Right atrium auricular region (tissue), 2 donors: ENCODE measurements at regions not wholly inside any gene's neighbourhood (a gene's known extent, or its start where the extent isn't known, plus 50 kb on each side); places are given as distances from the start of the nearest gene placed in this dataset.

Experiments used
- DNase-seq: peaks from one replicate; pipeline ENCODE4 v3.0.0-alpha.2; 2019; ENCODE audit warnings: low spot score
- H3K27ac ChIP-seq, 2 donors: fragments of 200-600 bp; sonication (generic); 1 replicate in 1 of 2; 2 replicates in 1 of 2; pipeline ENCODE4 v1.5.1; 2016 to 2019
- H3K27me3 ChIP-seq, 2 donors: fragments of 200-600 bp; sonication (generic); one replicate each; pipeline versions ENCODE4 v1.5.1 to v1.6.0; 2017 to 2019
- H3K36me3 ChIP-seq: fragments of 200-600 bp; sonication (generic); one replicate; pipeline ENCODE4 v1.5.1; 2016
- H3K4me1 ChIP-seq, 2 donors: fragments of 200-600 bp; sonication (generic); one replicate each; pipeline versions ENCODE4 v1.5.1 to v1.6.0; 2017 to 2019
- H3K4me3 ChIP-seq, 2 donors: fragments of 200-600 bp; sonication (generic); 1 replicate in 1 of 2; 2 replicates in 1 of 2; pipeline ENCODE4 v1.5.1; 2017 to 2019; ENCODE audit warnings: mild to moderate bottlenecking in 1 of 2, moderate library complexity in 1 of 2
- H3K9me3 ChIP-seq, 2 donors: fragments of 200-600 bp; sonication (generic); one replicate each; pipeline ENCODE4 v1.5.1; 2019
- TF ChIP-seq, protein P1 (sequence below), 2 donors: fragments of 200-600 bp; sonication (generic); IDR thresholded peaks; one replicate each; pipeline ENCODE4 v1.5.1; 2019; ENCODE audit warnings: antibody characterized with exemption in 2 of 2

- Histone ChIP-seq H3K36me3 (no peaks in the 10 kb centered on the region), H3K4me3 (no peak overlapping the region), H3K27me3 (no peaks in the 10 kb centered on the region), H3K4me1 (no peaks in the 10 kb centered on the region), H3K9me3 (no peaks in the 10 kb centered on the region), H3K27ac (no peak overlapping the region)
- no peak for DNase-seq
- TF ChIP-seq, protein P1, sequence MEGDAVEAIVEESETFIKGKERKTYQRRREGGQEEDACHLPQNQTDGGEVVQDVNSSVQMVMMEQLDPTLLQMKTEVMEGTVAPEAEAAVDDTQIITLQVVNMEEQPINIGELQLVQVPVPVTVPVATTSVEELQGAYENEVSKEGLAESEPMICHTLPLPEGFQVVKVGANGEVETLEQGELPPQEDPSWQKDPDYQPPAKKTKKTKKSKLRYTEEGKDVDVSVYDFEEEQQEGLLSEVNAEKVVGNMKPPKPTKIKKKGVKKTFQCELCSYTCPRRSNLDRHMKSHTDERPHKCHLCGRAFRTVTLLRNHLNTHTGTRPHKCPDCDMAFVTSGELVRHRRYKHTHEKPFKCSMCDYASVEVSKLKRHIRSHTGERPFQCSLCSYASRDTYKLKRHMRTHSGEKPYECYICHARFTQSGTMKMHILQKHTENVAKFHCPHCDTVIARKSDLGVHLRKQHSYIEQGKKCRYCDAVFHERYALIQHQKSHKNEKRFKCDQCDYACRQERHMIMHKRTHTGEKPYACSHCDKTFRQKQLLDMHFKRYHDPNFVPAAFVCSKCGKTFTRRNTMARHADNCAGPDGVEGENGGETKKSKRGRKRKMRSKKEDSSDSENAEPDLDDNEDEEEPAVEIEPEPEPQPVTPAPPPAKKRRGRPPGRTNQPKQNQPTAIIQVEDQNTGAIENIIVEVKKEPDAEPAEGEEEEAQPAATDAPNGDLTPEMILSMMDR (IDR thresholded peaks at IDR 0.05): no peak
These were observed 137.9 kb downstream of the RDH14 start for GRCh38 chr2:18422432-18423165.

DNA sequence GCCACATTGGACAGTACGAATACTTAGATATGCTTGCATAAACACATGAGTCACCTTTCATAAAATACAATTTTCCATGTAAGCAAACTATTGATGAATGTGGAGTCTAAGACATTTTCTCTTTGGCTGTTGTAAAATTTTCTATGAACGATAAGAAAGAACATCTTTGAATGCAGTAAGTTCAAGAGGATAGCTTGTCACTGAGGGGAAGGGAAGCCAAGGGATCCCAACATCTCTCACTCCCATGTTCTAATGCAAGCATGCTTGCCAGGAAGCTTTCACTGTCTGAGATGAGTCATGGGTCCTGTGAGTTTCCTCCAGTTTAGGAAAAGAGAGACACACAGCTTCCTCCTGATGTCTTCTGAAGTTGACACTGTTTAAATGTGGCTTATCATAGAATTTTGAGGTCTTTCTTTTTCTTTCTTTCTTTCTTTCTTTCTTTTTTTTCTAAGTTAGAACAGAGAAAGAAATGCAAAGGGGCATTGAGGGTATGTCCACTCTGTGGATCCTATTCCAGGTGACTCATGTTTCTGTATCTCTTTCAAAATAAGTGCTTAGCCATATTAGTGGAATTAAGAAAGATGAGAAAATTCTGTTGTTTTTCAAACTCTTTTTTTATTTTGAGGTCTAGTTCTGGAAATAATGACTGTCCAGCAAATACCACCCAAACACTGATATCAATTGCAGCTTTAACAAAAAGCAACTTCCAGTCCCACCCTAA is 146.6 kb downstream of the RDH14 start:
- Histone ChIP-seq H3K27ac (peak overlapping the region; percentile 15 to 33), H3K4me3 (no peak overlapping the region), H3K4me1 (no peaks in the 10 kb centered on the region), H3K9me3 (no peaks in the 10 kb centered on the region), H3K27me3 (no peaks in the 10 kb centered on the region), H3K36me3 (no peaks in the 10 kb centered on the region)
- peak; percentile 65 for DNase-seq
- TF ChIP-seq, protein P1 (IDR thresholded peaks at IDR 0.05): no peak

- Histone ChIP-seq H3K36me3 (no peaks in the 10 kb centered on the region), H3K27ac (peak overlapping the region in 1 of 2 donors; percentile 33), H3K4me3 (no peak overlapping the region), H3K4me1 (no peaks in the 10 kb centered on the region), H3K27me3 (no peaks in the 10 kb centered on the region), H3K9me3 (no peaks in the 10 kb centered on the region)
- no peak for DNase-seq
- TF ChIP-seq, protein P1 (IDR thresholded peaks at IDR 0.05): no peak
These were observed 147.3 kb downstream of the RDH14 start for GRCh38 chr2:18412980-18413675.

DNA sequence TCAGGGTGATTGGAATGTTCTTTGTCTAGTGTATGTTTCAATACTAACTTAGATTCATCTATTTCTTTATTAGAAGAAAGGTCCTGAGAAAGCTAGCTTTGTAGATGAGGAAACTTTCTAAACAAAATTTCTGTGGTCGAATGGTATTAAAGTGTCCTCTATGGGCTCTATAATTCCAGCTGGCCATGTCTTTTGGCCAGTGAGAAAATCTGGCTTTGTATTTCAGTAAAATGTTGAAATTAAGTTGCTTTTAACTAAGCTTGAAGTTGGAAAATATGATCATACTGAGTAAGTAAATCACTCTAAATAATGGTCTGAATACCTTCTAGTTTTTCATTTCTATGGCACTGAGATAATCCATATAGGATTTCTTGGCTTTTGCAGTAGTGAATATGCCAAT is 148.8 kb downstream of the RDH14 start:
- DNase-seq: no peak
- Histone ChIP-seq H3K27me3 (no peaks in the 10 kb centered on the region), H3K9me3 (no peaks in the 10 kb centered on the region), H3K4me1 (no peaks in the 10 kb centered on the region), H3K4me3 (no peak overlapping the region), H3K36me3 (no peaks in the 10 kb centered on the region), H3K27ac (no peak overlapping the region)
- TF ChIP-seq, protein P1 (IDR thresholded peaks at IDR 0.05): no peak

- TF ChIP-seq, protein P1 (IDR thresholded peaks at IDR 0.05): no peak
These were observed 149.9 kb downstream of the RDH14 start for GRCh38 chr2:18410543-18410942.

More at GRCh38 chr2:18410543-18410942, 149.9 kb downstream of the RDH14 start:
- Histone ChIP-seq H3K4me1 (no peaks in the 10 kb centered on the region), H3K9me3 (no peaks in the 10 kb centered on the region), H3K36me3 (no peaks in the 10 kb centered on the region), H3K4me3 (no peak overlapping the region), H3K27me3 (no peaks in the 10 kb centered on the region), H3K27ac (no peak overlapping the region)
- no peak for DNase-seq
